RWPE2 (cell line): ENCODE measurements at regions not wholly inside any gene's neighbourhood (a gene's known extent, or its start where the extent isn't known, plus 50 kb on each side); places are given as distances from the start of the nearest gene placed in this dataset.

ENCODE experiments used
- ATAC-seq: fragments of 200-7000 bp; cut with Tn5 transposase; 3 replicates; pipeline ENCODE4 v1.9.1; 2021; ENCODE audit warnings: low read depth
- DNase-seq: peaks from one replicate; pipeline ENCODE4 v3.0.0-alpha.2; 2020; ENCODE audit warnings: low spot score
- H3K27ac ChIP-seq: fragments of 450-650 bp; 2 replicates; pipeline ENCODE4 v1.5.1; 2017; ENCODE audit warnings: mild to moderate bottlenecking; ENCODE audit not compliant: poor library complexity, severe bottlenecking
- H3K27me3 ChIP-seq: fragments of 250-450 bp; sonication (Bioruptor Pico); 2 replicates; pipeline ENCODE4 v1.5.1; 2021; ENCODE audit warnings: mild to moderate bottlenecking, moderate library complexity; ENCODE audit not compliant: insufficient read depth, poor library complexity, severe bottlenecking
- H3K36me3 ChIP-seq: fragments of 250-450 bp; sonication (Bioruptor Pico); 2 replicates; pipeline ENCODE4 v1.5.1; 2020; ENCODE audit warnings: low read depth, mild to moderate bottlenecking, moderate library complexity
- H3K4me1 ChIP-seq: fragments of 250-450 bp; sonication (Bioruptor Pico); 2 replicates; pipeline ENCODE4 v1.5.1; 2021; ENCODE audit warnings: mild to moderate bottlenecking, moderate library complexity; ENCODE audit not compliant: insufficient read depth, poor library complexity, severe bottlenecking
- H3K4me3 ChIP-seq: fragments of 250-450 bp; sonication (Bioruptor Pico); 2 replicates; pipeline ENCODE4 v1.5.1; 2021; ENCODE audit warnings: mild to moderate bottlenecking, moderate library complexity; ENCODE audit not compliant: severe bottlenecking
- H3K9me3 ChIP-seq: fragments of 250-450 bp; sonication (Bioruptor Pico); 2 replicates; pipeline ENCODE4 v1.5.1; 2021; ENCODE audit warnings: mild to moderate bottlenecking, moderate library complexity; ENCODE audit not compliant: severe bottlenecking
- CTCF ChIP-seq: fragments of 450-650 bp; IDR thresholded peaks from one replicate; pipeline ENCODE4 v1.5.1; 2017; ENCODE audit warnings: mild to moderate bottlenecking, moderate library complexity; ENCODE audit not compliant: poor library complexity, severe bottlenecking

- H3K4me1 ChIP-seq = peaks cover 56% of the 10 kb centered on the region
- no peaks in the 10 kb centered on the region for H3K27me3 ChIP-seq
- TF ChIP-seq CTCF = no peak
- no peaks in the 10 kb centered on the region for H3K36me3 ChIP-seq
- peak overlapping the region; percentile 31 for H3K4me3 ChIP-seq
- DNase-seq = peak; percentile 89
- ATAC-seq = peak; percentile 32
- H3K27ac ChIP-seq = peak overlapping the region; percentile 99
- H3K9me3 ChIP-seq = no peaks in the 10 kb centered on the region
Measured at GRCh38 chr20:50429412-50429811, 80.8 kb upstream of the PTPN1 start.

GRCh38 chr20:50431066-50431450, 79.1 kb upstream of the PTPN1 start:
- no peak for TF ChIP-seq CTCF
- DNase-seq (peak; percentile 91), ATAC-seq (peak; percentile 53)
- peaks cover 56% of the 10 kb centered on the region for H3K4me1 ChIP-seq
- H3K27me3 ChIP-seq = no peaks in the 10 kb centered on the region
- peak overlapping the region; percentile 31 for H3K4me3 ChIP-seq
- peak overlapping the region; percentile 99 for H3K27ac ChIP-seq
- no peaks in the 10 kb centered on the region for H3K9me3 ChIP-seq
- H3K36me3 ChIP-seq = no peaks in the 10 kb centered on the region

GRCh38 chr20:50433001-50433761, 77.0 kb upstream of the PTPN1 start:
- H3K27ac ChIP-seq = peak overlapping the region; percentile 99
- ATAC-seq = no peak

GRCh38 chr20:50434321-50434652, 75.9 kb upstream of the PTPN1 start:
- Histone ChIP-seq H3K36me3 (no peaks in the 10 kb centered on the region), H3K27ac (peak overlapping the region; percentile 99), H3K4me3 (no peak overlapping the region), H3K9me3 (no peaks in the 10 kb centered on the region), H3K4me1 (peaks cover 51% of the 10 kb centered on the region), H3K27me3 (no peaks in the 10 kb centered on the region)
- DNase-seq = no peak
- no peak for ATAC-seq
- TF ChIP-seq CTCF = no peak

More at GRCh38 chr20:50433001-50433761, 77.0 kb upstream of the PTPN1 start:
- no peak for TF ChIP-seq CTCF
- Histone ChIP-seq H3K27me3 (no peaks in the 10 kb centered on the region), H3K4me3 (no peak overlapping the region), H3K36me3 (no peaks in the 10 kb centered on the region), H3K9me3 (no peaks in the 10 kb centered on the region), H3K4me1 (peaks cover 51% of the 10 kb centered on the region)
- no peak for DNase-seq

- ATAC-seq = peak; percentile 5; the same call in 2 of the 3 replicates
- Histone ChIP-seq H3K9me3 (no peaks in the 10 kb centered on the region), H3K36me3 (no peaks in the 10 kb centered on the region), H3K4me1 (peaks cover 51% of the 10 kb centered on the region), H3K27me3 (no peaks in the 10 kb centered on the region), H3K4me3 (no peak overlapping the region), H3K27ac (peak overlapping the region; percentile 99)
- peak; percentile 84 for DNase-seq
- peak; percentile 8 for TF ChIP-seq CTCF
Measured at GRCh38 chr20:50434653-50435396, 75.4 kb upstream of the PTPN1 start.
